Neural cell (in vitro differentiated cells): ENCODE measurements at regions not wholly inside any gene's neighbourhood (a gene's known extent, or its start where the extent isn't known, plus 50 kb on each side); places are given as distances from the start of the nearest gene placed in this dataset.
"Not testable (repeated sequence)": the region's sequence is repeated elsewhere in the genome, so short reads cannot be mapped to it uniquely, and the experiment has no call there.

Experiments
- CTCF ChIP-seq: fragments of 450-650 bp; IDR thresholded peaks from 2 replicates; pipeline ENCODE4 v1.5.1; 2014; ENCODE audit warnings: antibody characterized with exemption, mild to moderate bottlenecking, moderate library complexity; ENCODE audit not compliant: poor library complexity, severe bottlenecking
- EP300 ChIP-seq: fragments of 450-650 bp; conservative IDR thresholded peaks from 2 replicates; pipeline ENCODE4 v1.6.1; 2014; ENCODE audit warnings: antibody characterized with exemption, mild to moderate bottlenecking, moderate library complexity; ENCODE audit not compliant: poor library complexity, severe bottlenecking
- EZH2 ChIP-seq: fragments of 200-600, 300-800 bp; shearing (Covaris generic), sonication (generic); IDR thresholded peaks from 2 replicates; pipeline ENCODE4 v1.6.1; 2014; ENCODE audit warnings: antibody characterized with exemption, low read length, borderline replicate concordance, mild to moderate bottlenecking; ENCODE audit not compliant: insufficient read depth, poor library complexity, severe bottlenecking
- MXI1 ChIP-seq: fragments of 450-650 bp; conservative IDR thresholded peaks from 2 replicates; pipeline ENCODE4 v1.6.1; 2014; ENCODE audit warnings: antibody characterized with exemption, mild to moderate bottlenecking; ENCODE audit not compliant: poor library complexity, severe bottlenecking
- POLR2AphosphoS5 ChIP-seq: IDR thresholded peaks from 2 replicates; pipeline ENCODE4 v1.6.1; 2012
- RAD21 ChIP-seq: fragments of 450-650 bp; conservative IDR thresholded peaks from 2 replicates; pipeline ENCODE4 v1.6.1; 2014; ENCODE audit warnings: antibody characterized with exemption, mild to moderate bottlenecking, moderate library complexity
- SMC3 ChIP-seq: fragments of 450-650 bp; conservative IDR thresholded peaks from 2 replicates; pipeline ENCODE4 v1.6.1; 2014; ENCODE audit warnings: antibody characterized with exemption, mild to moderate bottlenecking, moderate library complexity; ENCODE audit not compliant: poor library complexity
- TAF1 ChIP-seq: IDR thresholded peaks from 2 replicates; pipeline ENCODE4 v1.6.1; 2012; ENCODE audit warnings: low read depth

DNA sequence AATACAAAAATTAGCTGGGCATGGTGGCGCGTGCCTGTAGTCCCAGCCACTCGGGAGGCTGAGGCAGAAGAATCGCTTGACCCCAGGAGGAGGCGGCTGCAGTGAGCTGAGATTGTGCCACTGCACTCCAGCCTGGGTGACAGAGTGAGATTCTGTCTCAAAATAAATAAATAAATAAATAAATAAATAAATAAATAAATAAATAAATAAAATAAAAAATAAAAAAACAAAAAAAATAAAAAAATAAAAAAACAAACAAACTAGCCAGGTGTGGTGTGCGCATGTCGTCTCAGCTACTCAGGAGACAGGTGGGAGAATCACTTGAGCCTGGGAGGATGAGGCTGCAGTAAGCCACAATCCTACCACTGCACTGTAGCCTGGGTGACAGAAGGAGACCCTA, 175.4 kb downstream of the C9orf152 start:
- not testable (repeated sequence) for TF ChIP-seq CTCF, POLR2AphosphoS5, EZH2, EP300, RAD21, TAF1, SMC3, MXI1
